ENCODE measurements at regions not wholly inside any gene's neighbourhood (a gene's known extent, or its start where the extent isn't known, plus 50 kb on each side); places are given as distances from the start of the nearest gene placed in this dataset.

- TF ChIP-seq CTCF (IDR thresholded peaks at IDR 0.05; ENCODE audit: low read depth, low read length), result no peak
- in situ Hi-C loops (cut with HindIII; ENCODE audit: low sequenced_read_pairs), result no loop called here
- DNase-seq (ENCODE audit: low read depth, low spot score), result no peak
These were observed 115.5 kb downstream of the MID1IP1 start for GRCh38 chrX:38916801-38917200.

DNA sequence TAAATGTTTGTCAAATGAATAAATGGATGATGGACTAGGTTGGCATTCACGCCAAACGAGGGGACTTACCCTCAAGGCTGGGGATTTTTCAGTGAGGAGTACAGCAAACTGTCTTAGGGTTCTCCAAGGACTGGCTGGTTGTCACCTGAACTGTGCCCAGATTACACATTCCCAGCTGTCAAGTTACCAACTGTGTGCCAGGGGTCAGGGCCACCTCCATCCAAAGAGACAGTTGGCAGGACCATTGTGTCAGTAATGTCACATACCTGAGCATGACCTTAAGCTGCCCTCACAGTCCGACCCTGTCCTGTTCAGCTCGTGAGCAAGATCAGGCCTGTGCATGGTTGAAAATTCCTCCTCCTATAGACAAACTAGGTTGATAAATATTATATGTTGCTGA lies 116.7 kb downstream of the MID1IP1 start:
- no peak for DNase-seq (ENCODE audit: low read depth, low spot score)
- no peak overlapping the region for H3K4me3 ChIP-seq (ENCODE audit: low read depth, low read length)
- in situ Hi-C loops (cut with HindIII; ENCODE audit: low sequenced_read_pairs), result no loop called here
- TF ChIP-seq CTCF (IDR thresholded peaks at IDR 0.05; ENCODE audit: low read depth, low read length), result no peak

More at GRCh38 chrX:38916801-38917200, 115.5 kb downstream of the MID1IP1 start:
- H3K4me3 ChIP-seq (ENCODE audit: low read depth, low read length), result no peak overlapping the region

GRCh38 chrX:38919202-38919601 lies 117.9 kb downstream of the MID1IP1 start:
- no peak overlapping the region for H3K4me3 ChIP-seq (ENCODE audit: low read depth, low read length)
- in situ Hi-C loops (cut with HindIII; ENCODE audit: low sequenced_read_pairs), result no loop called here
- TF ChIP-seq CTCF (IDR thresholded peaks at IDR 0.05; ENCODE audit: low read depth, low read length), result no peak
- no peak for DNase-seq (ENCODE audit: low read depth, low spot score)

DNA sequence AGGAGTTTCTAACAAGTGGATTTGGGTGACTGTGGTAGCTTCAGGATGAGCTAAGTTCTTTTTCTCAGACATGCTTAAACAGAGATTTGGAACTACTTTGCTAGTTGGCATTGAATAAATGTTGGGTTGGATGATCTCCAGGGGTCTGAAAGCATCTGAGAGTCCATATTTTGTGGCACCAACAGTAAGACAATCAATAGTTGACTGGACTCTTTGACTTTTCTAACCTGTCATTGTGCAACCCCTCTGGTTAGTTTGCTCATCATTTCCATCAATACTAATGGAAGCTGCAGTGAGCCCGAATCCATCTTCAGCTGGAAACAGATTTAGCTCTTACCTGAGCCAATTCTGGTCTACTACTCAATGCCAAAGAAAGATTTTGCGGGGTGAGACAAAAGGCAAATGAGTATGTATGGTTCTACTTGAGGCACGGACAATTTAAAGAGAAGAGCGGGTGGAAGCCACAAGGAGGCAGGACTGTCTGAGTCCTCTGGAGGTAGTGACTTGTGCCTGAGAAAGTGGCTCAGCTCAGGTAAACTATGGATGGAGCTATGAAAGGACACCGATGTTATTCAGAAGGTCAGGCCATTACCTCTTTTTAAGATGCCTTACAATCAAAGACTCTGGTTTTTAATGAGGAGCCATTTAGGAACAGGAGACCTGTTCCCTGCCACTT lies 118.7 kb downstream of the MID1IP1 start:
- DNase-seq (ENCODE audit: low read depth, low spot score), result no peak
- in situ Hi-C loops (cut with HindIII; ENCODE audit: low sequenced_read_pairs), result no loop called here
- no peak for TF ChIP-seq CTCF (IDR thresholded peaks at IDR 0.05; ENCODE audit: low read depth, low read length)
- no peak overlapping the region for H3K4me3 ChIP-seq (ENCODE audit: low read depth, low read length)

- in situ Hi-C loops (cut with HindIII; ENCODE audit: low sequenced_read_pairs), result no loop called here
- no peak overlapping the region for H3K4me3 ChIP-seq (ENCODE audit: low read depth, low read length)
- TF ChIP-seq CTCF (IDR thresholded peaks at IDR 0.05; ENCODE audit: low read depth, low read length), result no peak
- DNase-seq (ENCODE audit: low read depth, low spot score), result no peak
These were observed 122.3 kb downstream of the MID1IP1 start for GRCh38 chrX:38923451-38923969.

DNA sequence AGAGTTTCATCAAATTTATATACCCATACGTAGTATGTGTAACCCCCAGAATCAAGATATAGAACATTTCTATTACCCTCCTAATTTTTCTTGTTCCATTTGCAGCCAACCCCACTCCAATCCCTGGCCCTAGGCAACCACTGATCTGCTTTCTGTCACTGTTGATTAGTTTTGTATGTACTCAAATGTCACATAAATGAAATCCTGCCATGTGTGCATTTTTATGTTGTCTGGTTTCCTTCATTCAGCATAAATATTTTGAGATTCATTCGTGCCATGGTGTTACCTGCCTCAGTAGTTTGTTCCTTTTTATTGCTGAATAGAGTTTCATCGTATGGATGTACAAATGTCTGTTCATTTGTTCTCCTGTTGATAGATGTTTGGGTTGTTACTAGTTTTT lies 126.3 kb downstream of the MID1IP1 start:
- in situ Hi-C loops (cut with HindIII; ENCODE audit: low sequenced_read_pairs), result no loop called here
- no peak for DNase-seq (ENCODE audit: low read depth, low spot score)
- no peak overlapping the region for H3K4me3 ChIP-seq (ENCODE audit: low read depth, low read length)
- TF ChIP-seq CTCF (IDR thresholded peaks at IDR 0.05; ENCODE audit: low read depth, low read length), result no peak
